Renal cortex interstitium (tissue), 11 donors: ENCODE measurements at regions not wholly inside any gene's neighbourhood (a gene's known extent, or its start where the extent isn't known, plus 50 kb on each side); places are given as distances from the start of the nearest gene placed in this dataset.
"Not testable (repeated sequence)": the region's sequence is repeated elsewhere in the genome, so short reads cannot be mapped to it uniquely, and the experiment has no call there.

Experiments
- DNase-seq, 11 donors: peaks; one replicate each; pipeline ENCODE4 v3.0.0-alpha.2; 2013; ENCODE audit warnings: low read depth in 9 of 11, low spot score in 4 of 11; ENCODE audit errors: extremely low read depth in 1 of 11

DNA sequence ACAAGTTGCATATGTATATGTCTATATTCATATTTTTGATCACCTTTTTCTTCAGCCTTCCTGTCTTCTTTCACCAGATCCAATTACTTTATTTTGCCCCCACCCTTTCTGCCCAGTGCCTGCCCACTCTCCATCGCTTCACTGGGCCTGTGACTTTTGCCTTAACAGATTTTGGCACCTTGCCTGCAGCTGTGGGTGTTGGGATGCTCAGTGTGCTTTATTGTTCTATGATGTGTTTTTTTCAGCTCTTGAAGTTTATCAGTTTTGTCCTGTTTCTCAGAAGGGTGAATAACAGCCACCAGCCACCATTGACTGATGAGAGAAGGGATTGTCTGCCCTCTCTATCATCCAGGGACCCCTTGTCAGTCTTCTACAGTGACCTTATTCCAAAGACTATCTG, 77.2 kb upstream of the GALNT7 start:
- DNase-seq = peak in 3 of 11 donors; percentile 4 to 7 (median 5)

DNA sequence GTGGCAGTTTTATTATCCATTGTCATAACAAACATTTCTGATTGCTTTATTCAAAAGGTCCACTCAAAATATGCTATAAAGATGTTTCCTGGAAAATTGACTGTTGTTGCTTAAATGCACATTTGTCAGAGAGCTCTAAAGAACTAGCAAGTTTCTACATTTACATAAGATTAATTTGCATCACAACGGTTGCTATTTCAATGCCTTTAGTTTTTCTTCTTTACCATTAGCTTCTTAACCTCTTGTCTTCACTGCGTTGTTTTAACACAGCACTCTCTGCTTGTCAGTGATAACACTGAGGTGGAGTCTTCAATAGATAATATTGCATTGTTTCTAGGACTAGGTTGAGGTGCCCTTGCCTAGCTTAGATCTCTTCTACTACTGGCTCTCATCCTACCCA, 76.7 kb upstream of the GALNT7 start:
- DNase-seq = no peak

DNA sequence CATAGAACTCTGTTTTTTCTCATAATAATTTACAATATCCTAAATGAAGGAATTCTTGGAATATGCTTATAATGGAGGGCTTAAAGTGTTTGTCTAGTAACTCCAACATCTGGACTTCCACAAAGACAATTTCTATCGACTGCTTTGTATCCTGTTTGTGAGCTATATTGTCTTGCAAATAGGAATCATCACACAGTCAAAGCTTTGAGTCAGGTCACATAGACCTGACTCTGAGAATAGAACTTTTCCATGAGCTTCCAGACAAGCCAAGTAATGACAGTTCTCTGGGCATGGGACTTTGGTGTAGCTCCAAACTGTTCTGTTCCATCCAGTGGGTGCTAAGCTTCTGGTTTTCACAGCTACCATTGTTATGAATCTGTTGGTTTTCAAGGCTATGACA, 75.2 kb upstream of the GALNT7 start:
- no peak for DNase-seq

DNA sequence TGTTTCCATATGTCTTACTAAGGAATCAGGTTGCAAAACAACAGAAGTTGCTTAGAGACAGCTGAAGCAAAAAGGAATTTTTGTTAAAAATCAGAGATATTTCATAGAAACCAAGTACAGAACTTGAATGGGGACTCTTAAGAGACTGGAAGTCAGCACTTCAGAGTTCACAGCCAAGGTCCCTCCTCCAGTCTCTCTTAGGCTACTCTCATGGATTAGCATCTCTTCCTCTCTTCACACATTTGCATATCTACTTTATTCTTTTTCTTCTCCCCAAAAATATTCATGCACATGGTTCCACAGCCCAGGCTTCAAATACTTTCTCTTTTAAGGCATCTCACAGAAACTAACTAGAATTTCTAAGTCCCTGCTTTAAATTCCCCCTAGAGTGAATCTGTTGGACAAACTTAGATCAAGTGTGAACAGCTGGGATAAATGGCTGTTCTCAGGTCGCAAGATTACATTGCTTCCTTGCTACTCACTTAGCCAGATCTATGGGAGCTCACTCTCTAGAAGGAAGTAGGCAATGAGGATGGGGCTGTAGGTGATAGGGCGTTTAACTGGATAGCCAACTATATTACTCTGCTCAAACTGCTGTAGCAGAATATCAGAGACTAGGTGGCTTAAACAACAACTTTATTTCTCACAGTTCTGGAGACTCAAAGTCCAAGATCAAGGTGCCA, 73.7 kb upstream of the GALNT7 start:
- no peak for DNase-seq

DNA sequence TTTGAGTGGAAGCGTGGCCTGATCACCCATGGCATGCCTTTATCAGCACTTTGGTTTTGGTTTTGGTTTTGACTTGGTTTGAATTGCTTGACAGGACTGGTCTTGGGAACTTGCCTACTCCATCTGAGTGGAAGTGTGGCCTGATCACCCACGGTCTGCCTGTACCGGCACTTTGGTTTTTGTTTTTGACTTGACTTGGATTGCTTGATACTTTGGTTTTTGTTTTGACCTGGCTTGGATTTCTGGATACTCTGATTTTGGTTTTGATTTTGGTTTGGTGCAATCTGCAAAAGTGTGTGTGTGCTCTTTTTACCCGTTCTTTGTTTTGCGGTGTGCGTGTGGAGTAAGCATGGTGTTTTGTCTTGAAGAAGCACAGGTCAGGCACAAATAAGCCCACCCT, 69.2 kb upstream of the GALNT7 start:
- not testable (repeated sequence) for DNase-seq

DNA sequence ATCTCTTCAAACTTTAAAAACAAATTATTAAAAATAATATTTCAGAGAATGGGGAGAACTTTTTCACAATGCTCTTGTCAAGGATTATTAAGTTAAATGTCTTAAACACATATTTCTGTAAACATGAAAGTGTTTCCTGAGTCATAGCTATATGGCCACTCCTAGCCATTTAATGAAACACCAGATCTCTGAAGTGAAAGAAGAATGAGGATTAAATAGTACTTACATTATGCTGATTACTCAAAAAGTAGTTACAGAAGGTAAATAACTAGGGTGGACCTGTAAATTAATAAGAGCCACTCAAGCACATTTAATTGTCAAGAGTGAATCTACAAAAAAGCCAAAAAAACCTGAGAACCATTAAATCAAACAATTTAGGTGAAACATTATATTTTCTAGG, 57.6 kb upstream of the GALNT7 start:
- DNase-seq = no peak

DNA sequence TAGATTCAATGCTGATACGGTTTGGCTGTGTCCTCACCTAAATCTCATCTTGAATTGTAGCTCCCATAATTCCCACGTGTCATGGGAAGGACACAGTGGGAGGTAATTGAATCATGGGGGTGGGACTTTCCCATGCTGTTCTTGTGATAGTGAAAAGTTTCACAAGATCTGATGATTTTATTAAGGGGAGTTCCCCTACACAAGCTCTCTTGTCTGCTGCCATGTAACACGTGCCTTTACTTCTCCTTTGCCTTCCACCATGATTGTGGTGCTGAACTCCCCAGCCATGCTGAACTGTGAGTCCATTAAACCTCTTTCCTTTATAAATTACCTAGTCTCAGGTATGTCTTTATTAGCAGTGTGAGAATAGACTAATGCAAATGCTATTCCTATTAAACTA, 51.2 kb upstream of the GALNT7 start:
- not testable (repeated sequence) for DNase-seq
